GM12874 (cell line): ENCODE measurements at regions not wholly inside any gene's neighbourhood (a gene's known extent, or its start where the extent isn't known, plus 50 kb on each side); places are given as distances from the start of the nearest gene placed in this dataset.

ENCODE experiments used
- TF ChIP-seq, protein P1 (sequence below): IDR thresholded peaks from 2 replicates; pipeline ENCODE4 v1.5.1; 2011; ENCODE audit warnings: low read depth, mild to moderate bottlenecking, control low read depth, low read length, moderate library complexity; ENCODE audit not compliant: insufficient read depth

DNA sequence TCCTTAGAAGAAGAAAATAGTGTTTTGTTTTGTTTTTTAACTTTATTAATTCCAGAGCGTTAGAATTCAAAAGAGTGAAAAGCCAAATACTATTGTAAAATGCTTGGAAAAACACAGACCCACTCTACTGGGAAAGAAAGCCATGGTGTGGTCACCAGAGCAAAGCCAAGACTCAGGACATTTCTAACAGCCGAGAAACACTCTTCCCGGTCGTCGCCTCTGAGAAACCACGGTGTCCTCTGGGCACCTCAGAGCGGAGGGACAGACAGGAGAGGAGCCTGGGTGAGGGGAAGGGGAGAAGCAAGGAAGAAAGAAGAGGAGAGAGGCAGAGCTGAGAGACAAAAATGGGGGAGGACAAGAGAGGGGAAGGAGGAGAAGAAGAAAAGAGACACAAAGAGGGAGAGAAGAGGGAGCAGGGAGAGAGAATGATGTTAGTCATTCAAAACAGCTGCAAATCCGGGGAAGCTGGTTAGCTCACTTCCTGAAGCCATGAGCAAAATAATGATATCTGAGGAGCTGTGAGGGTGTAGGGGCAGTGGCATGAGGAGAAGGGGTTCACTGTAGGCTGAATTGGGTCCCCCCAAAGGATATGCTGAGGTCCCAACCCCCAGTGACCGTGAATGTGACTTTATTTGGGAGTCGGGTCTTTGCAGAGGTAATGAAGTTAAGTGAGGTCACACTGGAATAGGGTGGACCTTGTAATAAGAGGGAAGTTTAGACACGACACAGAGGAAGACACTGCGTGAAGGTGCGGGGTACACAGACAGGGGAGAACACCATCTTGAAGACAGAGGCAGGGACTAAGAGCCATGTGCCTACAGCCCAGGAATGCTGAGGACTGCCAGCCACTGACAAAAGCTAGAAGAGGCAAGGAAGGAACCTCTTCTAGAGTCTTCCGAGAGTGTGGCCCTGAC lies 58.2 kb upstream of the DMRTB1 start:
- TF ChIP-seq, protein P1, sequence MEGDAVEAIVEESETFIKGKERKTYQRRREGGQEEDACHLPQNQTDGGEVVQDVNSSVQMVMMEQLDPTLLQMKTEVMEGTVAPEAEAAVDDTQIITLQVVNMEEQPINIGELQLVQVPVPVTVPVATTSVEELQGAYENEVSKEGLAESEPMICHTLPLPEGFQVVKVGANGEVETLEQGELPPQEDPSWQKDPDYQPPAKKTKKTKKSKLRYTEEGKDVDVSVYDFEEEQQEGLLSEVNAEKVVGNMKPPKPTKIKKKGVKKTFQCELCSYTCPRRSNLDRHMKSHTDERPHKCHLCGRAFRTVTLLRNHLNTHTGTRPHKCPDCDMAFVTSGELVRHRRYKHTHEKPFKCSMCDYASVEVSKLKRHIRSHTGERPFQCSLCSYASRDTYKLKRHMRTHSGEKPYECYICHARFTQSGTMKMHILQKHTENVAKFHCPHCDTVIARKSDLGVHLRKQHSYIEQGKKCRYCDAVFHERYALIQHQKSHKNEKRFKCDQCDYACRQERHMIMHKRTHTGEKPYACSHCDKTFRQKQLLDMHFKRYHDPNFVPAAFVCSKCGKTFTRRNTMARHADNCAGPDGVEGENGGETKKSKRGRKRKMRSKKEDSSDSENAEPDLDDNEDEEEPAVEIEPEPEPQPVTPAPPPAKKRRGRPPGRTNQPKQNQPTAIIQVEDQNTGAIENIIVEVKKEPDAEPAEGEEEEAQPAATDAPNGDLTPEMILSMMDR = no peak

DNA sequence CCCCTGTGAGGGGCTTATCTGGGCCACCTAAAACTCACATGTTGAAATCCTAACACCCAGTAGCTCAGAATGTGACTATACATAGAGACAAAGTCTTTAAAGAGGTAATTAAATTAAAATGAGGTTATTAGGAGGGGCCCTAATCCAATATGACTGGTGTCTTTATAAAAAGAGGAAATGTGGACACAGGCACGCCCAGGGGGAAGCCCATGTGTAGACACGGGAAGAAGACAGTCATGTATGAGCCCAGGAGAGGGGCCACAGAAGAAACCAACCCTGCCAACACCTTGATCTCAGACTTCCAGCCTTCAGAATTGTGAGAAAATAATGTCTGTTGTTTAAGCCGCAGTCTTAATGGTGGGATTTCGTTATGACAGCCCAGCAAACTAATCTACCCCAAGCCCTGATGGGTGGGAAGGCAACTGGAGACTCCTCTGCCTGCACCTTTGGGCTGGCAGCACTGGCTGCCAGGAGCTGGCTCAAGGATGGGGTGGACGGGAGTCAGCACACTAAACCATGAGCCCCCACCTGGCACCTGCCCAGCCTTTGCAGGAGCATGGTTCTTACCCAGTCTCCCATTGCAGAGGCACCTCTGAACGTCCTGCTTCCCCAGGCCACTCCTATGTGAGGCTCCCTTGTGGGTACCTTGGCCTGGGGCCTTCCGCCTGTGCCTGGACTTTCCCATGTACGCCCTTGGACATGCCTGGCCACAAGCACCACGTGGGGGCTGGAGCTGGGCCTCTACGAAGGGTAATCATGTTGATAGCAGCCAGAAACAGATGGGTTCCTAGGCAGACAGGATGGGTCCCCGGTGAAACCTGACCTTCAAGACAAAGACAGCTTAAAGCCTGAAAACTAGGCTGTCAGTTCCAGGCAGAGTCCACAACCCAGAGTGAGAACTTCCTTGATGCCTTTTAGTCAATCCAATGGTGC lies 57.1 kb upstream of the DMRTB1 start:
- TF ChIP-seq, protein P1 = no peak

DNA sequence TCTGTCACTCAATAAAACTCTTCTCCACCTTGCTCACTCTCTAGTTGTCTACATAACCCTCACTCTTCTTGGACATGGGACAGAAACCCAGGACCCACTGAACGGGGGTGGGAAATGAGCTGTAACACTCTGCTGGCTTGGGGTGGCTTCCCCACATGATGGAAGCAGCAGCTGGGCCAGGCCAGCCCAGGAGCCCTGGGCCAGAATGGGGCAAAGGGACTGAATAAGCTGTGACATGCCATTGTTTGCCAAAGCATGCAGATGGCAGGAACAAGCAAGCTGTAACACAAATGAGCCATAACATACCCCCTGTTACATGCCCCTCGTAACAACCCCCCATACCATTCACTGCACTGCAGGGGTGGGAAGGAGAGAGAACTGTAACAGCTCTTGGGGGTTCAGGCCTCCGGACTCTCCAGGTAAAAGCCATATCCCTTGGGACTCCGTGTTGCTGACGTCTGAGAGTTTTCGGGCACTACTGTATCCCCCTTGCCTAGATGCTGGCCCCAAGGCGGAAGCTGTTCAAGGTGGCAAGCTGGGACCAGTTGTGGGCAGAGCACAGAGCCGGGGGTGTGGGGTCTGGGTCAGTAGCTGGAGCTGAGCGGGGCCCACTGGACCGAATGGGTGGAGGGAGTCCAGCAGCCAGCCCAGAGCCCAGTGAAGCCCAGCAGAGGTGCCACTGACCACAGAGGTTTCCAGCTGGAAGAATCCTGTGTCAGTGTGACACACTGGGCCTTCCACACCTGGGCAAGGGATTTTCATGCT lies 56.1 kb upstream of the DMRTB1 start:
- TF ChIP-seq, protein P1 = no peak

DNA sequence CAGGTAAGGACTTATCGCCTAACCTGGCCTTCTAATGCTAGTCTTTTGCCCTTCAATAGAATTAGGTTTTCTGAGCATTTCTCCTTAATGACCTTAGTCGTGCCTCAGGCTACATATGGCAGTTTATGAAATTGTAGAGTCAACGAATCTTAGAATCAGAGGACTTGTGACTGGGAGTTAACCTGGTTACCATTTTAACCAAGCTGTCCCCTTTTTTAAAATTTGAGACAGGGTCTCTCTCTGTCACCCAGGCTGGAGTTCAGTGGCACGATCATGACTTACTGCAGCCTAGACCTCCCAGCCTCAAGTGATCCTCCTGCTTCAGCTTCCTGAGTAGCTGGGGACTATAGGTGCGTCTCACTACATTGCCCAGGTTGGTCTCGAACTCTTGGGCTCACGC lies 53.5 kb upstream of the DMRTB1 start:
- TF ChIP-seq, protein P1 = no peak

GRCh38 chr1:53406551-53407235 lies 52.5 kb upstream of the DMRTB1 start:
- TF ChIP-seq, protein P1 = no peak

DNA sequence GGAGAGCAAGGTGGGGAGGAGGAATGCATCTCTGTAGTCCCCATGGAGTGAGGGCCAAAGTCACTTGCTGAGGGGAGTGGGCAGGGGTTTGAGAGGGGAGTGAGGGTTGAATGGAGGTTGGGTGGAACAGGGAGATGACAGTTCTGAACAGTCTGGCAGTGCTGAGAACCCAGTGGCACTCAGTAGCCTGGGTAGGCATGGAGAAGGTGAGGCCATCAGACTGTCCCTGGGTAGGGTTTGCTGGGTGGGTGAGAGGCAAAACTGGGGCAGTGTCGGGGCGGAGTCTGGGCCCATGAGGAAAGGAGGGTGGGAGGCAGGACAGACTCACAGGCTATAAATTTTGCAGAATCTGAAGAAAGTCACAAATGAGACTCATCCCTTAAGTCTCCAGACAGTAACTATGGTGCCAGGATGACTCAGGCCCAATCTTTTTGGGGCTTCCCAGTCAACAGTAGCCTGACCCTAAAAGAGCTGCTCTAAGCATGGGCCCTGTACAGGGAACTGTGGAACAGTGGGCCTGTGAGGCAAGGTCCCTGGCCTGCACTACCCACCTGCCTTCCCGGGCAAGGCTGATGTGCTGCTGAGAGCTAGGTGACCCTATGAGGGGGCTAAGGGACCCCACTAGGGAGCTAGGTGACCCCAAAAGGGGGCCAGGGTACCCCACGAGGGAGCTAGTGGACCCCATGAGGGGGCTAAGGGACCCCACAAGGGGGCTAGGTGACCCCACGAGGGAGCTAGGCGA lies 51.0 kb upstream of the DMRTB1 start:
- TF ChIP-seq, protein P1 = no peak
